NCI-H146 treated with DMSO at 0.1 percent for 48 hours (cell line): ENCODE measurements at regions not wholly inside any gene's neighbourhood (a gene's known extent, or its start where the extent isn't known, plus 50 kb on each side); places are given as distances from the start of the nearest gene placed in this dataset.

Experiments used
- DNase-seq: peaks from one replicate; lab custom pipeline; 2025; ENCODE audit not compliant: unreplicated experiment; lab: John Stamatoyannopoulos, UW

GRCh38 chr7:46900312-46901263 lies 681.3 kb downstream of the TNS3 start:
- no peak for DNase-seq

GRCh38 chr7:46897381-46897780 lies 684.5 kb downstream of the TNS3 start:
- no peak for DNase-seq

GRCh38 chr7:46886669-46887374 lies 695.1 kb downstream of the TNS3 start:
- no peak for DNase-seq

GRCh38 chr7:46885167-46885566 lies 696.7 kb downstream of the TNS3 start:
- no peak for DNase-seq

- no peak for DNase-seq
Measured at GRCh38 chr7:46881507-46882127, 700.3 kb downstream of the TNS3 start.

- no peak for DNase-seq
Measured at GRCh38 chr7:46880508-46881196, 701.3 kb downstream of the TNS3 start.

- no peak for DNase-seq
Measured at GRCh38 chr7:46879783-46880182, 702.1 kb downstream of the TNS3 start.

GRCh38 chr7:46871516-46871915 lies 710.4 kb downstream of the TNS3 start:
- DNase-seq: no peak

GRCh38 chr7:46864716-46865115 lies 717.2 kb downstream of the TNS3 start:
- DNase-seq: no peak

GRCh38 chr7:46859963-46860475 lies 721.9 kb downstream of the TNS3 start:
- DNase-seq: no peak

- no peak for DNase-seq
Measured at GRCh38 chr7:46855851-46856250, 726.1 kb downstream of the TNS3 start.

GRCh38 chr7:46854958-46855473 lies 726.9 kb downstream of the TNS3 start:
- DNase-seq: no peak

- DNase-seq: no peak
Measured at GRCh38 chr7:46853451-46853850, 728.5 kb downstream of the TNS3 start.

- no peak for DNase-seq
Measured at GRCh38 chr7:46852795-46853194, 729.1 kb downstream of the TNS3 start.

- no peak for DNase-seq
Measured at GRCh38 chr7:46850563-46851330, 731.2 kb downstream of the TNS3 start.

GRCh38 chr7:46848944-46849343 lies 733.0 kb downstream of the TNS3 start:
- DNase-seq: no peak

GRCh38 chr7:46848311-46848710 lies 733.6 kb downstream of the TNS3 start:
- no peak for DNase-seq

- DNase-seq: no peak
Measured at GRCh38 chr7:46847126-46847525, 734.8 kb downstream of the TNS3 start.

GRCh38 chr7:46844486-46844885 lies 737.4 kb downstream of the TNS3 start:
- no peak for DNase-seq

- DNase-seq: no peak
Measured at GRCh38 chr7:46841248-46841647, 740.7 kb downstream of the TNS3 start.
